ENCODE measurements at regions not wholly inside any gene's neighbourhood (a gene's known extent, or its start where the extent isn't known, plus 50 kb on each side); places are given as distances from the start of the nearest gene placed in this dataset.
A peak's percentile ranks its signal among the peaks of the same experiment; 100 is the strongest.
"Not testable (repeated sequence)": the region's sequence is repeated elsewhere in the genome, so short reads cannot be mapped to it uniquely, and the experiment has no call there.

GRCh38 chr3:124318014-124318413 lies 326.1 kb upstream of the ROPN1 start:
- DNase-seq (ENCODE audit: low read depth): no peak

GRCh38 chr3:124318656-124319055 lies 326.7 kb upstream of the ROPN1 start:
- DNase-seq (ENCODE audit: low read depth): no peak

GRCh38 chr3:124320976-124321375 lies 329.1 kb upstream of the ROPN1 start:
- no peak for DNase-seq (ENCODE audit: low read depth)

GRCh38 chr3:124322309-124322880 lies 330.5 kb upstream of the ROPN1 start:
- no peak for DNase-seq (ENCODE audit: low read depth)

- DNase-seq (ENCODE audit: low read depth): no peak
These were observed 331.0 kb upstream of the ROPN1 start for GRCh38 chr3:124322966-124323365.

GRCh38 chr3:124325248-124325647 lies 333.3 kb upstream of the ROPN1 start:
- no peak for DNase-seq (ENCODE audit: low read depth)

- DNase-seq (ENCODE audit: low read depth): no peak
These were observed 337.8 kb upstream of the ROPN1 start for GRCh38 chr3:124329723-124330122.

- no peak for DNase-seq (ENCODE audit: low read depth)
These were observed 342.2 kb upstream of the ROPN1 start for GRCh38 chr3:124333931-124334640.

- DNase-seq (ENCODE audit: low read depth): no peak
These were observed 344.2 kb upstream of the ROPN1 start for GRCh38 chr3:124336067-124336656.

- no peak for DNase-seq (ENCODE audit: low read depth)
These were observed 353.9 kb upstream of the ROPN1 start for GRCh38 chr3:124345845-124346244.

GRCh38 chr3:124346487-124346886 lies 354.6 kb upstream of the ROPN1 start:
- no peak for DNase-seq (ENCODE audit: low read depth)

GRCh38 chr3:124347418-124347817 lies 355.5 kb upstream of the ROPN1 start:
- DNase-seq (ENCODE audit: low read depth): no peak

GRCh38 chr3:124348555-124348954 lies 356.6 kb upstream of the ROPN1 start:
- not testable (repeated sequence) for DNase-seq (ENCODE audit: low read depth)

GRCh38 chr3:124351430-124352148 lies 359.7 kb upstream of the ROPN1 start:
- peak; percentile 0 for DNase-seq (ENCODE audit: low read depth)

GRCh38 chr3:124352149-124352539 lies 360.2 kb upstream of the ROPN1 start:
- no peak for DNase-seq (ENCODE audit: low read depth)

GRCh38 chr3:124353691-124354090 lies 361.8 kb upstream of the ROPN1 start:
- DNase-seq (ENCODE audit: low read depth): no peak

- DNase-seq (ENCODE audit: low read depth): no peak
These were observed 362.2 kb upstream of the ROPN1 start for GRCh38 chr3:124354150-124354549.

GRCh38 chr3:124358156-124358555 lies 366.2 kb upstream of the ROPN1 start:
- no peak for DNase-seq (ENCODE audit: low read depth)

- DNase-seq (ENCODE audit: low read depth): no peak
These were observed 368.2 kb upstream of the ROPN1 start for GRCh38 chr3:124360155-124360554.

GRCh38 chr3:124360563-124360962 lies 368.6 kb upstream of the ROPN1 start:
- no peak for DNase-seq (ENCODE audit: low read depth)

- DNase-seq (ENCODE audit: low read depth): no peak
These were observed 368.7 kb upstream of the UMPS start for GRCh38 chr3:124361566-124361965.

- DNase-seq (ENCODE audit: low read depth): no peak
These were observed 367.8 kb upstream of the UMPS start for GRCh38 chr3:124362455-124362854.

GRCh38 chr3:124363476-124363875 lies 366.8 kb upstream of the UMPS start:
- DNase-seq (ENCODE audit: low read depth): no peak
